A673 (cell line): ENCODE measurements at regions not wholly inside any gene's neighbourhood (a gene's known extent, or its start where the extent isn't known, plus 50 kb on each side); places are given as distances from the start of the nearest gene placed in this dataset.

ENCODE experiments used
- BruUV-seq: library from RNA; stranded (reverse); fragments of 400-500 nt; replicated peaks from 2 replicates; lab custom pipeline; 2021; lab: Mats Ljungman, UMichigan
- CTCF ChIA-PET: fragments of 300-600 bp; sonication (Branson Sonifier 250); formaldehyde crosslinking; loops from one replicate; lab custom pipeline; 2022; ENCODE audit warnings: antibody characterized with exemption; lab: Charles Lee
- POLR2A ChIA-PET: fragments of 300-600 bp; sonication (Branson Sonifier 250); formaldehyde crosslinking; loops from one replicate; lab custom pipeline; 2022; ENCODE audit warnings: antibody characterized with exemption; ENCODE audit not compliant: low non-redundant PET; lab: Charles Lee
- DNase-seq: peaks from one replicate; pipeline ENCODE4 v3.0.0-alpha.2; 2015; ENCODE audit warnings: low spot score
- H3K27ac ChIP-seq: fragments of 200-600 bp; sonication (generic); 2 replicates; pipeline ENCODE4 v1.5.1; 2016; ENCODE audit warnings: mixed run types, low read depth, mild to moderate bottlenecking, mixed read lengths, antibody characterized with exemption, low read length; ENCODE audit not compliant: poor library complexity, severe bottlenecking
- H3K27me3 ChIP-seq: fragments of 200-600 bp; sonication (generic); replicated peaks from 2 replicates; pipeline ENCODE4 v1.6.1; 2017; ENCODE audit warnings: mixed run types, low read depth, mild to moderate bottlenecking, mixed read lengths, antibody characterized with exemption, low read length; ENCODE audit not compliant: insufficient read depth, poor library complexity
- H3K36me3 ChIP-seq: fragments of 200-600 bp; sonication (generic); 2 replicates; pipeline ENCODE4 v1.6.1; 2016; ENCODE audit warnings: mixed run types, mild to moderate bottlenecking, mixed read lengths, antibody characterized with exemption, low read length; ENCODE audit not compliant: insufficient read depth, poor library complexity, severe bottlenecking
- H3K4me1 ChIP-seq: fragments of 200-600 bp; sonication (generic); 2 replicates; pipeline ENCODE4 v1.6.1; 2017; ENCODE audit warnings: mixed run types, mild to moderate bottlenecking, mixed read lengths, antibody characterized with exemption, low read length; ENCODE audit not compliant: insufficient read depth, poor library complexity, severe bottlenecking
- H3K4me3 ChIP-seq: fragments of 200-600 bp; sonication (generic); 2 replicates; pipeline ENCODE4 v1.5.1; 2016; ENCODE audit warnings: low read depth, mixed run types, mild to moderate bottlenecking, mixed read lengths, low read length; ENCODE audit not compliant: poor library complexity, severe bottlenecking
- H3K9me3 ChIP-seq: fragments of 200-600 bp; sonication (generic); 2 replicates; pipeline ENCODE4 v1.6.1; 2016; ENCODE audit warnings: mixed run types, low read depth, mild to moderate bottlenecking, mixed read lengths, antibody characterized with exemption, low read length; ENCODE audit not compliant: poor library complexity, severe bottlenecking
- CTCF ChIP-seq: fragments of 300-800, 200-600 bp; sonication (generic); conservative IDR thresholded peaks from 2 replicates; pipeline ENCODE4 v1.5.1; 2017; ENCODE audit warnings: low read depth, mild to moderate bottlenecking, antibody characterized with exemption, low read length, moderate library complexity, mixed read lengths
- EZH2 ChIP-seq: fragments of 200-600 bp; sonication (generic); IDR thresholded peaks from 2 replicates; pipeline ENCODE4 v1.6.1; 2017; ENCODE audit warnings: borderline replicate concordance, low read depth, mild to moderate bottlenecking, mixed read lengths, antibody characterized with exemption, low read length; ENCODE audit not compliant: poor library complexity, severe bottlenecking
- intact Hi-C: fragments of 100-400 bp; cut with micrococcal nuclease; formaldehyde crosslinking; loops from one replicate; pipeline ENCODE4 v1.10.0; 2022; ENCODE audit not compliant: unreplicated experiment

- ChIA-PET CTCF (no interaction called here), POLR2A (no interaction called here)
- H3K4me1 ChIP-seq: no peaks in the 10 kb centered on the region
- no peaks in the 10 kb centered on the region for H3K9me3 ChIP-seq
- intact Hi-C loops: no loop called here
- TF ChIP-seq EZH2: no peak
- TF ChIP-seq CTCF: no peak
- no peak for DNase-seq
- no peak overlapping the region for H3K27ac ChIP-seq
- no TSS peak for BruUV-seq
- peaks cover 25% of the 10 kb centered on the region for H3K27me3 ChIP-seq
- H3K4me3 ChIP-seq: no peak overlapping the region
- no peaks in the 10 kb centered on the region for H3K36me3 ChIP-seq
These were observed 824.3 kb upstream of the KLHL1 start for GRCh38 chr13:70932511-70932910.

GRCh38 chr13:70923863-70924752, 815.9 kb upstream of the KLHL1 start:
- POLR2A ChIA-PET: no interaction called here
- no peak for DNase-seq
- intact Hi-C loops: no loop called here
- CTCF ChIA-PET: no interaction called here
- TF ChIP-seq EZH2 (no peak), CTCF (no peak)
- Histone ChIP-seq H3K4me1 (no peaks in the 10 kb centered on the region), H3K4me3 (no peak overlapping the region), H3K36me3 (no peaks in the 10 kb centered on the region), H3K27me3 (peaks cover 24% of the 10 kb centered on the region), H3K27ac (no peak overlapping the region), H3K9me3 (no peaks in the 10 kb centered on the region)
- no TSS peak for BruUV-seq

GRCh38 chr13:70911286-70911685, 803.0 kb upstream of the KLHL1 start:
- ChIA-PET CTCF (no interaction called here), POLR2A (no interaction called here)
- no peak for TF ChIP-seq EZH2
- TF ChIP-seq CTCF: no peak
- BruUV-seq: no TSS peak
- intact Hi-C loops: no loop called here
- H3K27ac ChIP-seq: no peak overlapping the region
- peaks cover 12% of the 10 kb centered on the region for H3K27me3 ChIP-seq
- no peaks in the 10 kb centered on the region for H3K36me3 ChIP-seq
- no peaks in the 10 kb centered on the region for H3K9me3 ChIP-seq
- H3K4me3 ChIP-seq: no peak overlapping the region
- no peaks in the 10 kb centered on the region for H3K4me1 ChIP-seq
- no peak for DNase-seq
